ENCODE measurements at regions not wholly inside any gene's neighbourhood (a gene's known extent, or its start where the extent isn't known, plus 50 kb on each side); places are given as distances from the start of the nearest gene placed in this dataset.

- TF ChIP-seq CREB5 (CRISPR knock-in tag; IDR thresholded peaks at IDR 0.05; ENCODE audit: low read depth) (no peak), GLIS3 (CRISPR knock-in tag; IDR thresholded peaks at IDR 0.05) (no peak)
Measured at GRCh38 chr1:232550007-232550406, 79.9 kb downstream of the SIPA1L2 start (continued).

- ATAC-seq, result no peak
- TF ChIP-seq ESRRG (CRISPR knock-in tag; IDR thresholded peaks at IDR 0.05) (no peak), ARNTL (CRISPR knock-in tag; IDR thresholded peaks at IDR 0.05; ENCODE audit: borderline replicate concordance, low read depth) (no peak), GLIS3 (CRISPR knock-in tag; IDR thresholded peaks at IDR 0.05) (no peak), TCF4 (CRISPR knock-in tag; IDR thresholded peaks at IDR 0.05; ENCODE audit: borderline replicate concordance) (no peak), RARB (CRISPR knock-in tag; IDR thresholded peaks at IDR 0.05) (no peak), SNAI2 (CRISPR knock-in tag; IDR thresholded peaks at IDR 0.05) (no peak), ZC3H10 (CRISPR knock-in tag; IDR thresholded peaks at IDR 0.05) (no peak), CSDC2 (CRISPR knock-in tag; IDR thresholded peaks at IDR 0.05) (no peak), BACH2 (CRISPR knock-in tag; IDR thresholded peaks at IDR 0.05; ENCODE audit: borderline replicate concordance) (no peak), ZFP30 (CRISPR knock-in tag; IDR thresholded peaks at IDR 0.05) (no peak), ISL1 (CRISPR knock-in tag; IDR thresholded peaks at IDR 0.05) (no peak), PATZ1 (CRISPR knock-in tag; IDR thresholded peaks at IDR 0.05; ENCODE audit: borderline replicate concordance) (no peak), TSHZ2 (CRISPR knock-in tag; IDR thresholded peaks at IDR 0.05) (no peak), PPARA (CRISPR knock-in tag; IDR thresholded peaks at IDR 0.05; ENCODE audit: borderline replicate concordance) (no peak), CSRNP3 (CRISPR knock-in tag; IDR thresholded peaks at IDR 0.05) (no peak), TOX (CRISPR knock-in tag; IDR thresholded peaks at IDR 0.05; ENCODE audit: borderline replicate concordance) (no peak)
Measured at GRCh38 chr1:232548691-232549090, 81.2 kb downstream of the SIPA1L2 start.

GRCh38 chr1:232547938-232548484 lies 81.9 kb downstream of the SIPA1L2 start:
- TF ChIP-seq ZNF8 (CRISPR knock-in tag; IDR thresholded peaks at IDR 0.05), result no peak
- TF ChIP-seq BACH2 (CRISPR knock-in tag; IDR thresholded peaks at IDR 0.05; ENCODE audit: borderline replicate concordance), result no peak
- TF ChIP-seq ARNTL (CRISPR knock-in tag; IDR thresholded peaks at IDR 0.05; ENCODE audit: borderline replicate concordance, low read depth), result no peak
- no peak for TF ChIP-seq ZNF565 (CRISPR knock-in tag; conservative IDR thresholded peaks at IDR 0.05; ENCODE audit: low read depth)
- no peak for TF ChIP-seq ZC3H10 (CRISPR knock-in tag; IDR thresholded peaks at IDR 0.05)
- no peak for TF ChIP-seq TCF4 (CRISPR knock-in tag; IDR thresholded peaks at IDR 0.05; ENCODE audit: borderline replicate concordance)
- no peak for TF ChIP-seq TSHZ2 (CRISPR knock-in tag; IDR thresholded peaks at IDR 0.05)
- no peak for TF ChIP-seq PPARA (CRISPR knock-in tag; IDR thresholded peaks at IDR 0.05; ENCODE audit: borderline replicate concordance)
- no peak for TF ChIP-seq GLIS3 (CRISPR knock-in tag; IDR thresholded peaks at IDR 0.05)
- no peak for ATAC-seq
